H1 (cell line): ENCODE measurements at regions not wholly inside any gene's neighbourhood (a gene's known extent, or its start where the extent isn't known, plus 50 kb on each side); places are given as distances from the start of the nearest gene placed in this dataset.

ENCODE experiments used
- CTCF ChIA-PET: fragments of 300-600 bp; sonication (Branson Sonifier 250); formaldehyde crosslinking; loops from one replicate; lab custom pipeline; 2021; ENCODE audit not compliant: partially characterized antibody; lab: Charles Lee
- POLR2A ChIA-PET: fragments of 300-600 bp; sonication (Branson Sonifier 250); formaldehyde crosslinking; loops from one replicate; lab custom pipeline; 2021; ENCODE audit warnings: inconsistent platforms; ENCODE audit not compliant: partially characterized antibody; lab: Charles Lee
- DNase-seq, 2 experiments: peaks; one replicate each; pipeline versions ENCODE4 v3.0.0 to v3.0.0-alpha.2; 2010 to 2022; ENCODE audit warnings: low spot score in 2 of 2, low read depth in 1 of 2, mixed read lengths in 1 of 2
- FAIRE-seq: peaks from 2 replicates; lab custom pipeline; 2011; peaks lifted over from hg19 to GRCh38; lab: Jason Lieb, UNC
- H2AFZ ChIP-seq: 2 replicates; pipeline ENCODE4 v1.8.1; 2012; ENCODE audit warnings: low read length, inconsistent platforms
- H2AK5ac ChIP-seq: 2 replicates; pipeline ENCODE4 v1.6.1; 2013; ENCODE audit warnings: low read depth, low read length
- H2BK120ac ChIP-seq: replicated peaks from 2 replicates; pipeline ENCODE3; 2013; ENCODE audit warnings: low read depth, low read length, inconsistent platforms
- H2BK12ac ChIP-seq: 2 replicates; pipeline ENCODE4 v1.6.1; 2013; ENCODE audit warnings: low read depth, low read length
- H2BK15ac ChIP-seq: 2 replicates; pipeline ENCODE4 v1.6.1; 2013; ENCODE audit warnings: low read length
- H2BK20ac ChIP-seq: 2 replicates; pipeline ENCODE4 v1.6.1; 2013; ENCODE audit warnings: low read length
- H2BK5ac ChIP-seq: 2 replicates; pipeline ENCODE4 v1.6.1; 2013; ENCODE audit warnings: low read depth, low read length
- H3K14ac ChIP-seq: 2 replicates; pipeline ENCODE4 v1.6.1; 2013; ENCODE audit warnings: inconsistent platforms; ENCODE audit not compliant: insufficient read length
- H3K18ac ChIP-seq: 2 replicates; pipeline ENCODE4 v1.6.1; 2013; ENCODE audit warnings: low read length; ENCODE audit errors: extremely low read depth
- H3K23ac ChIP-seq: 2 replicates; pipeline ENCODE4 v1.6.1; 2013; ENCODE audit warnings: inconsistent platforms; ENCODE audit not compliant: insufficient read length
- H3K23me2 ChIP-seq: 2 replicates; pipeline ENCODE4 v1.6.1; 2013; ENCODE audit warnings: low read depth, low read length
- H3K27ac ChIP-seq: 2 replicates; pipeline ENCODE4 v1.6.1; 2011; ENCODE audit warnings: low read depth, low read length, inconsistent platforms
- H3K27me3 ChIP-seq, 4 experiments: replicated peaks in 1 of 4; 1 replicate in 1 of 4; 2 replicates in 3 of 4; pipeline versions ENCODE4 v1.6.1 to v1.8.1; 2011 to 2013; ENCODE audit warnings: low read length in 3 of 4, mild to moderate bottlenecking in 3 of 4, inconsistent platforms in 2 of 4, mixed read lengths in 2 of 4, moderate library complexity in 1 of 4; ENCODE audit not compliant: control insufficient read depth in 3 of 4, insufficient read depth in 3 of 4; ENCODE audit errors: extremely low read depth in 1 of 4
- H3K36me3 ChIP-seq, 4 experiments: 2 replicates each; pipeline versions ENCODE4 v1.6.1 to v1.8.1; 2011 to 2013; ENCODE audit warnings: mild to moderate bottlenecking in 4 of 4, low read length in 3 of 4, moderate library complexity in 2 of 4, control low read depth in 1 of 4, inconsistent platforms in 1 of 4; ENCODE audit not compliant: insufficient read depth in 4 of 4, control insufficient read depth in 2 of 4
- H3K4ac ChIP-seq: replicated peaks from 2 replicates; pipeline ENCODE3; 2013; ENCODE audit warnings: low read length, low read depth, mixed read lengths, inconsistent platforms; ENCODE audit not compliant: insufficient read length
- H3K4me1 ChIP-seq, 4 experiments: replicated peaks in 1 of 4; 1 replicate in 1 of 4; 2 replicates in 3 of 4; pipeline versions ENCODE4 v1.6.1 to v1.8.1; 2011 to 2013; ENCODE audit warnings: low read length in 3 of 4, inconsistent platforms in 2 of 4, mixed read lengths in 1 of 4; ENCODE audit not compliant: insufficient read depth in 4 of 4, control insufficient read depth in 3 of 4
- H3K4me2 ChIP-seq, 2 experiments: 2 replicates each; pipeline versions ENCODE4 v1.6.1 to v1.8.1; 2011 to 2013; ENCODE audit warnings: low read depth in 2 of 2, low read length in 2 of 2, control low read depth in 1 of 2, inconsistent platforms in 1 of 2, mild to moderate bottlenecking in 1 of 2; ENCODE audit not compliant: insufficient read depth in 1 of 2
- H3K4me3 ChIP-seq, 4 experiments: fragments of 200-600, 300-600 bp in 1 of 4; sonication (generic), shearing (Covaris generic), sonication (Bioruptor Twin) in 1 of 4; 2 replicates each; pipeline versions ENCODE4 v1.5.1 to v1.8.1; 2011 to 2016; ENCODE audit warnings: low read length in 4 of 4, low read depth in 3 of 4, control low read depth in 2 of 4, inconsistent platforms in 2 of 4, mild to moderate bottlenecking in 2 of 4, mixed read lengths in 1 of 4, moderate library complexity in 1 of 4; ENCODE audit not compliant: insufficient read depth in 2 of 4; ENCODE audit errors: extremely low read depth in 1 of 4
- H3K56ac ChIP-seq: replicated peaks from 2 replicates; pipeline ENCODE3; 2013; ENCODE audit warnings: low read depth, mild to moderate bottlenecking, mixed read lengths, low read length, inconsistent platforms; ENCODE audit not compliant: insufficient read length
- H3K79me1 ChIP-seq: 2 replicates; pipeline ENCODE4 v1.6.1; 2013; ENCODE audit warnings: low read depth, low read length, control low read depth
- H3K79me2 ChIP-seq, 2 experiments: 2 replicates each; pipeline versions ENCODE4 v1.6.1 to v1.8.1; 2012 to 2013; ENCODE audit warnings: low read length in 2 of 2, mild to moderate bottlenecking in 2 of 2, inconsistent platforms in 1 of 2; ENCODE audit not compliant: insufficient read depth in 2 of 2, control insufficient read depth in 1 of 2
- H3K9ac ChIP-seq, 4 experiments: replicated peaks in 1 of 4; 1 replicate in 1 of 4; 2 replicates in 3 of 4; pipeline versions ENCODE4 v1.6.1 to v1.8.1; 2011 to 2013; ENCODE audit warnings: low read depth in 3 of 4, low read length in 3 of 4, control low read depth in 2 of 4, mild to moderate bottlenecking in 2 of 4, moderate library complexity in 2 of 4, inconsistent platforms in 1 of 4; ENCODE audit errors: extremely low read depth in 1 of 4
- H3K9me3 ChIP-seq, 2 experiments: 2 replicates each; pipeline versions ENCODE4 v1.6.1 to v1.8.1; 2012 to 2013; ENCODE audit warnings: mild to moderate bottlenecking in 2 of 2, moderate library complexity in 2 of 2, control low read depth in 1 of 2, inconsistent platforms in 1 of 2, low read depth in 1 of 2, low read length in 1 of 2, mixed read lengths in 1 of 2; ENCODE audit not compliant: insufficient read depth in 2 of 2
- H4K20me1 ChIP-seq, 2 experiments: replicated peaks in 1 of 2; 2 replicates each; pipeline versions ENCODE3 to v1.8.1; 2011 to 2013; ENCODE audit warnings: inconsistent platforms in 2 of 2, low read length in 2 of 2, mild to moderate bottlenecking in 1 of 2; ENCODE audit not compliant: insufficient read depth in 2 of 2, control insufficient read depth in 1 of 2
- H4K5ac ChIP-seq: 2 replicates; pipeline ENCODE4 v1.6.1; 2013; ENCODE audit warnings: low read length, low read depth, mixed read lengths, inconsistent platforms; ENCODE audit not compliant: insufficient read length
- H4K8ac ChIP-seq: 2 replicates; pipeline ENCODE4 v1.8.0; 2013; ENCODE audit warnings: mild to moderate bottlenecking, moderate library complexity, low read length, inconsistent platforms; ENCODE audit not compliant: insufficient read depth; ENCODE audit errors: extremely low read depth
- H4K91ac ChIP-seq: replicated peaks from 2 replicates; pipeline ENCODE3; 2013; ENCODE audit warnings: low read length, mixed read lengths, inconsistent platforms; ENCODE audit not compliant: insufficient read length
- RFX5 ChIP-seq: IDR thresholded peaks from 2 replicates; pipeline ENCODE4 v1.6.1; 2011; ENCODE audit warnings: low read depth, low read length, improper control_type of control experiment, borderline replicate concordance
- TCF12 ChIP-seq: IDR thresholded peaks from 2 replicates; pipeline ENCODE4 v1.6.1; 2011; ENCODE audit warnings: low read depth, mild to moderate bottlenecking, low read length
- whole genome bisulfite sequencing, 2 experiments: shearing (Covaris generic) in 1 of 2; methylation state at CpG; one replicate each; pipeline versions ENCODE4 v1.1.6 to v1.1.7; 2013 to 2015; ENCODE audit warnings: low lambda C conversion rate in 2 of 2, mixed read lengths in 2 of 2, inconsistent platforms in 1 of 2, low coverage in 1 of 2, missing lambda C conversion rate in 1 of 2; ENCODE audit not compliant: insufficient replicate concordance in 2 of 2, insufficient coverage in 1 of 2, insufficient read length in 1 of 2; ENCODE audit errors: extremely low coverage in 1 of 2, missing lambda C conversion rate in 1 of 2; 5-methylcytosine and 5-hydroxymethylcytosine counted together
- TF ChIP-seq, protein P1 (sequence below): IDR thresholded peaks from 2 replicates; pipeline ENCODE4 v1.6.1; 2012; ENCODE audit warnings: inconsistent platforms
- TF ChIP-seq, protein P2 (sequence below): IDR thresholded peaks from 2 replicates; pipeline ENCODE4 v1.6.1; 2011; ENCODE audit warnings: low read depth, mild to moderate bottlenecking, low read length; ENCODE audit not compliant: insufficient read depth

DNA sequence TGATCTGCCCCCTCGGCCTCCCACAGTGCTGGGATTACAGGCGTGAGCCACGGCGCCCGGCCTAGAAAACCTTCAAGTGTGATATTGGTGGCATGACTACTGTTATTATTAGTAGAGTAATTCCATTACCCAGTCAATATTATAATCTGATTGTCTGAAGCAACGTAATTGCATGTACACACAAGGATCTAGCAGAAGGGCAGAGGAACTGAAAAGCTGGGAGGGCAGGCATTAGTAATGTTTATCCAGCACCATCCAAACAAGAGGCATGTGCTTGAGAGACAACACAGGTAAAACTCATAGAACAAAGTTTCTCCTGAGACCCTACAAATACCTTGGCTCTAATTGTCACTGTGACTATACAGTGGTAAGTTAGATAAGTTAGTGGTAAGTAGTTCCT is 56.2 kb upstream of the ITM2B start:
- Histone ChIP-seq H3K4ac (no peak overlapping the region), H3K23ac (no peak overlapping the region), H3K4me3 (no peak overlapping the region), H4K5ac (no peak overlapping the region), H3K4me2 (no peak overlapping the region), H3K14ac (no peak overlapping the region), H3K27ac (no peak overlapping the region), H2AFZ (no peak overlapping the region), H3K36me3 (no peaks in the 10 kb centered on the region), H2BK120ac (no peak overlapping the region), H4K91ac (no peak overlapping the region), H2AK5ac (no peak overlapping the region), H3K56ac (no peak overlapping the region), H4K8ac (no peak overlapping the region), H3K9ac (no peak overlapping the region), H2BK20ac (no peak overlapping the region), H3K9me3 (no peaks in the 10 kb centered on the region), H3K23me2 (no peaks in the 10 kb centered on the region), H2BK5ac (no peak overlapping the region), H2BK15ac (no peak overlapping the region), H3K27me3 (peaks cover 0 to 2% (median 0%) of the 10 kb centered on the region in 4 experiments; a peak in 1 of 7 replicates), H4K20me1 (no peaks in the 10 kb centered on the region), H2BK12ac (no peak overlapping the region), H3K18ac (no peak overlapping the region), H3K79me2 (no peaks in the 10 kb centered on the region), H3K4me1 (peaks cover 0 to 2% (median 0%) of the 10 kb centered on the region in 4 experiments; a peak in 1 of 7 replicates), H3K79me1 (no peaks in the 10 kb centered on the region)
- DNase-seq, result no peak
- no peak for TF ChIP-seq TCF12
- TF ChIP-seq, protein P1, sequence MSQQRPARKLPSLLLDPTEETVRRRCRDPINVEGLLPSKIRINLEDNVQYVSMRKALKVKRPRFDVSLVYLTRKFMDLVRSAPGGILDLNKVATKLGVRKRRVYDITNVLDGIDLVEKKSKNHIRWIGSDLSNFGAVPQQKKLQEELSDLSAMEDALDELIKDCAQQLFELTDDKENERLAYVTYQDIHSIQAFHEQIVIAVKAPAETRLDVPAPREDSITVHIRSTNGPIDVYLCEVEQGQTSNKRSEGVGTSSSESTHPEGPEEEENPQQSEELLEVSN, result no peak
- no peak for TF ChIP-seq RFX5
- TF ChIP-seq, protein P2, sequence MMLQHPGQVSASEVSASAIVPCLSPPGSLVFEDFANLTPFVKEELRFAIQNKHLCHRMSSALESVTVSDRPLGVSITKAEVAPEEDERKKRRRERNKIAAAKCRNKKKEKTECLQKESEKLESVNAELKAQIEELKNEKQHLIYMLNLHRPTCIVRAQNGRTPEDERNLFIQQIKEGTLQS, result no peak
- ChIA-PET POLR2A (no interaction called here), CTCF (interaction anchor here (3.2 kb wide), 1 partner anchor 13 kb away, joined by 15 read pairs; no protein-coding TSS in a partner anchor)
- no peak for FAIRE-seq
- 86% methylated on average over 6 of the region's 6 CpGs; no CpG with 5 or more reads in 1 of the 2 experiments for WGBS, 2 experiments
